ENCODE measurements at regions not wholly inside any gene's neighbourhood (a gene's known extent, or its start where the extent isn't known, plus 50 kb on each side); places are given as distances from the start of the nearest gene placed in this dataset.
"Not testable (repeated sequence)": the region's sequence is repeated elsewhere in the genome, so short reads cannot be mapped to it uniquely, and the experiment has no call there.

GRCh38 chr6:3921663-3922062 is 72.5 kb downstream of the FAM50B start:
- DNase-seq = no peak

- DNase-seq = not testable (repeated sequence)
Measured at GRCh38 chr6:3922619-3923018, 73.4 kb downstream of the FAM50B start.

GRCh38 chr6:3925223-3926149 is 76.3 kb downstream of the FAM50B start:
- DNase-seq = not testable (repeated sequence)

GRCh38 chr6:3926150-3926482 is 76.9 kb downstream of the FAM50B start:
- no peak for DNase-seq

- no peak for DNase-seq
Measured at GRCh38 chr6:3928111-3928510, 78.9 kb downstream of the FAM50B start.

GRCh38 chr6:3929281-3929798 is 80.2 kb downstream of the FAM50B start:
- DNase-seq = no peak

- no peak for DNase-seq
Measured at GRCh38 chr6:3937438-3937837, 88.3 kb downstream of the FAM50B start.

GRCh38 chr6:3938715-3939367 is 89.7 kb downstream of the FAM50B start:
- no peak for DNase-seq

GRCh38 chr6:3939368-3939958 is 90.3 kb downstream of the FAM50B start:
- DNase-seq = no peak

- DNase-seq = no peak
Measured at GRCh38 chr6:3939964-3940363, 90.8 kb downstream of the FAM50B start.

GRCh38 chr6:3940703-3941102 is 91.5 kb downstream of the FAM50B start:
- DNase-seq = no peak

- no peak for DNase-seq
Measured at GRCh38 chr6:3943331-3943765, 94.2 kb downstream of the FAM50B start.

- DNase-seq = no peak
Measured at GRCh38 chr6:3944246-3944645, 95.1 kb downstream of the FAM50B start.

- DNase-seq = no peak
Measured at GRCh38 chr6:3946778-3947177, 97.6 kb downstream of the FAM50B start.

- no peak for DNase-seq
Measured at GRCh38 chr6:3948866-3949265, 99.7 kb downstream of the FAM50B start.

GRCh38 chr6:3949521-3949920 is 100.3 kb downstream of the FAM50B start:
- no peak for DNase-seq

GRCh38 chr6:3956054-3956453 is 106.9 kb downstream of the FAM50B start:
- DNase-seq = no peak

GRCh38 chr6:3957321-3957720 is 108.1 kb downstream of the FAM50B start:
- DNase-seq = no peak

- no peak for DNase-seq
Measured at GRCh38 chr6:3958255-3958654, 109.1 kb downstream of the FAM50B start.

GRCh38 chr6:3959385-3959784 is 110.2 kb downstream of the FAM50B start:
- DNase-seq = no peak

- no peak for DNase-seq
Measured at GRCh38 chr6:3960754-3961361, 111.7 kb downstream of the FAM50B start.

- DNase-seq = no peak
Measured at GRCh38 chr6:3961581-3962215, 112.5 kb downstream of the FAM50B start.
